HuH-7 (cell line): ENCODE measurements at regions not wholly inside any gene's neighbourhood (a gene's known extent, or its start where the extent isn't known, plus 50 kb on each side); places are given as distances from the start of the nearest gene placed in this dataset.
"Not testable (repeated sequence)": the region's sequence is repeated elsewhere in the genome, so short reads cannot be mapped to it uniquely, and the experiment has no call there.

Source experiments
- DNase-seq: peaks from one replicate; pipeline ENCODE4 v3.0.0; 2011; ENCODE audit warnings: low spot score

DNA sequence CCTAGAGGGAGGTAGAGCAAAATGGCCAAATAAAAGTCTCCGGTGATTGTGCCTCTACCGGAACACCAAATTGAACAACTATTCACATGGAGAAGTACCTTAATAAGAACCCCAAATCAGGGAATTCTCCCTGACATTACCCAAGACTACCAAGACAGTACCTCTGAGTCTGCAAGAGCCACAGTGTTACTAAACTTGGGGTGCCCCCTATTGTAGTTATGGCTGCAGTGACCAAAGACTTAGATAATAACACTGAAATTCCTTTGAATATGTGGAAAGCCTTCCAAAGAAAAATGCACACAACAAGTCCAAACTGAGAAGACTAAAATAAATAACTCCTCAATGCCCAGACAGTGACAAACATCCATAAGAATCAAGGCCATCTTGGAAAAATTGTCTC, 682.9 kb upstream of the LRRTM1 start:
- DNase-seq = no peak

DNA sequence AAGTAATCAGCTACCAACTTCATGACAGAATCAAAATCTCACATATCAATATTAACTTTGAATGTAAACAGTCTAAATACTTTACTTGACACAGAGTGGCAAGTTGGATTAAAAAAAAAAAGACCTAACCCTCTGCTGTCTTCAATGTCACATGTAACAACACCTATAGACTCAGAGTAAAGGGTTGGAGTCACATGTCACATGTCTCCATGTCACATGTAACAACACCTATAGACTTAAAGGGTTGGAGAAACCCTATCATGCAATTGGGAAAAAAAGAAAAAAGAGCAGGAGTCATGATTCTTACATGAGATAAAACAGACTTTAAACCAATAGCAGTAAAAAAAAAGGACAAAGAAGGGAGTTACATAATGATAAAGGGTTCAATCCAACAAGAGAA, 665.3 kb upstream of the LRRTM1 start:
- no peak for DNase-seq

DNA sequence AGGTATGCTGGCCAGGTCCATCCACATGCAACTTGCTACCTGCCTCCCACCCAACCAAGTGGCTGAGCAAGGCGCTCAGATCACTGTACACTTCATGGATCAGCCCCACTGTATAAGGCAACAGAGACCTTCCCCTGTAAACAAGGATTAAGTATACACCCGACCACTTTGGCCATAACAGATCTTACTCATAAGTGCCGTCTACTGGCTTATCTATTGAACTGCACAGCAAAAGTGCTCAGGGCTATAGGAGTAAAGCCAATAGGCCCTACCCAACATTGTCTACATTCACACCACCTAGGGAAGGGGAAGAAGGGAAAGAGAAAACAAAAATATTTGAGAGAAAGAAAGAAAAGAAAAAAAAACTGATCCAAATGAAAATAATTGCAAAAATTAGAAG, 663.9 kb upstream of the LRRTM1 start:
- no peak for DNase-seq

DNA sequence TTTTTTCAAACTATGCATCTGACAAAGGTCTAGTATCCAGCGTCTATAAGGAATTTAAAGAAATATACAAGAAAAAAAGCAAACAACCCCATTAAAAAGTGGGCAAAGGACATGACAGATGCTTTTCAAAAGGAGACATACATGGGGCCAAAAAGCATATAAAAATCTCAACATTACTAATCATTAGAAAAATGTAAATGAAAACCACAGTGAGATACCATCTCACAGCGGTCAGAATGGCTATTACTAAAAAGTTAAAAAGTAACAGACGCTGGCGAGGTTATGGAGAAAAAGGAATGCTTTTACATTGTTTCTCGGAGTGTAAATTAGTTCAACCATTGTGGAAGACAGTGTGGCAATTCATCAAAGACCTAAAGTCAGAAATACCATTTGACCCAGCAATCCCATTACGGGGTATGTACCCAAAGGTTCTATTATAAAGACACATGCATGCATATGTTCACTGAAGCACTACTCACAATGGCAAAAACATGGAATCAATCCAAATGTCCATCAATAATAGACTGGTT, 643.1 kb upstream of the LRRTM1 start:
- no peak for DNase-seq

DNA sequence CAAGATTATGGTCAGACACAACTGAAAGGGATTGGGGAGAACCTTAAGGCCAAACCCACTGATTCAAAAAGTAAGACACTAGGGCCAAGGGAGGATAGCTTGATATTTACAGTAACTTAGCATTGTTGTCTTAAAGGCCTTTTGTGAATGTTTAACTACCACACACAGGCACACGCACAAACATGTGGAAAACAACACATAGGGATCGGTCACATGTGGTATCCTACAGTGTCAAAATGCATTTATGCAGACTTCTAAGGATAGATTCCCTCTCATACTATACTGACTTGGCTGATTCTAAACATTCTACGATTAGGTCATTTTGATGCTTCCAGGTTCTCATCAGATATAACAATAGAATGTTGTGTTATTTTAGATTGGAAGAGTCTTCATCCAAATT, 638.9 kb upstream of the LRRTM1 start:
- DNase-seq = no peak

DNA sequence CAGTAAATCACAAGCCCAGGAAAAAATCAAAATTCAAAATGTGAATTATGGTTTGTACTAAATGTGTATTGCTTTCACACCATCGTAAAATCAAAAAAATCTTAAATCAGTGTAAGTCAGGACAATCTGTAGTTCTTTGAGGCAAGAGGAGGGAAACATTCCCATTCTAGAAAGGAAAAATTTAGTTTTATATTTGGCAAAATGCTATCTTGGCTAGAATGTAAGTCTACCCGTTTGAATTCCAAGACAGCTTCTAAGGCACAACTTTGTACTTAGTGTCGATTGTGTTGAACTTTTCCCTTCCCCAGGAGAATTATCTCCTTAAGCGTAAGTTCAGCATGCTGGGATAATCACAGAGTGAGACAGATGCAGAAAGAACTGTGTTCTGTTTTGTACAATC, 638.2 kb upstream of the LRRTM1 start:
- DNase-seq = no peak

DNA sequence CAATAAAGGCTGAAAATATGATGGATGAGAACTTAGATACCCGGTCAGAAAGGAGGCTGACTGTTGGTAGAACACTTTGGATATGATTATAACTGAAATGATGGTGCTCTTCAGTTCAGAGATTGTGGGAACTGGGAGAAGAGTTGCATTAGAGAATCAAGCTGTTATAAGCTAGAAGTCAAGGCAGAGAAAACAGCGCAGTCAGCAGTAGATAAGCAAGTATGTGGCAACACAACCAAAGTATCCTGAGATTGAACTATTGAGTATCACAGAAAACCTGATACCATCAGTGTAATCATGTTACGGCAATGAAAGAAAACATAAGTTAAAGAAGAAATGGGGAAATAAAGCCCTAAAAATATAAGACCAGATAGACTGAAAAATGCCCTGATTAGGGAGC, 633.9 kb upstream of the LRRTM1 start:
- DNase-seq = no peak

DNA sequence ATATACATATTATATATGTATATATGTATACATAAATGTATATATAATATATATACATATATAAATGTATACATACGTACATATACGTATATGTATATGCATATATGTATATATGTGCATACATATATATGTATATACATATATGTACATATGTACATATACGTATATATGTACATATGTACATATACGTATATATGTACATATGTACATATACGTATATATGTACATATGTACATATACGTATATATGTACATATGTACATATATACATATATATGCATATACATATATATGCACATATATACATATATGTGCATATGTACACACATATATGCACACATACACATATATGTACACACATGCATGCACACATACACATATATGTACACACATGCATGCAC, 627.3 kb upstream of the LRRTM1 start:
- DNase-seq = not testable (repeated sequence)

DNA sequence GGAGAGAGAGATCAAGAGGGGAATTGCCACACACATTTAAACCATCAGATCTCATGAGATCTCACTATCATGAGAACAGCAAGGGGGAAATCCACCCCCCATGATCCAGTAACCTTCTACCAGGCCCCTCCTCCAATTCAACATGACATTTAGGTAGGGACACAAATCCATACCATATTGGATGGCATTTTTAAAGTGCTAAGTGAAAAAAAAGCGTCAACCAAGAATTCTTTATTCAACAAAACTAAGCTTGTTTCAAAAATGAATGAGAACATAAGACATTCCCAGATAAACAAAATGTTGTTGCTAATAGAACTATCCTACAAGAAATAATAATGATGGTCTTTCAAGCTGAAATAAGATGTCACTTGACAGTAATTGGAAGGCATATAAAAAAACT, 626.2 kb upstream of the LRRTM1 start:
- no peak for DNase-seq

DNA sequence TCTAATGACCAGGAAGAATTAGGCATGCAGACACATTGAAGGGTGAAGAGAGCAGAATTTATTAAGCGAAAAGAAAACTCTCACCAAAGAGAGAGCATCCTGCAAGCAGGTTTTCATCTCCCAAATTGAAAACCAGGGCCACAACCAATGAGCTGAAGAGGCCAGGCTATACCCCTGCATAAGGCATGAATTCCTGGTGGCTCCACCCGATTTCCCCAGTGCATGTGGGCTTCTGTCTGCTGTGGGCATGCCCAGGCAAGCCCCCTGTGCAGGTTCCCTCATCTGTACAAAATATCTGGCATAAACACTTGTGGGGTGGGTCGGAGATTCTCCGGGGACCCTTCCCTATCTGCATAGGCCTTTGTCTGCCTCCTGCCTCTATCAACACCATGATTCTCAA, 621.6 kb upstream of the LRRTM1 start:
- DNase-seq = no peak

DNA sequence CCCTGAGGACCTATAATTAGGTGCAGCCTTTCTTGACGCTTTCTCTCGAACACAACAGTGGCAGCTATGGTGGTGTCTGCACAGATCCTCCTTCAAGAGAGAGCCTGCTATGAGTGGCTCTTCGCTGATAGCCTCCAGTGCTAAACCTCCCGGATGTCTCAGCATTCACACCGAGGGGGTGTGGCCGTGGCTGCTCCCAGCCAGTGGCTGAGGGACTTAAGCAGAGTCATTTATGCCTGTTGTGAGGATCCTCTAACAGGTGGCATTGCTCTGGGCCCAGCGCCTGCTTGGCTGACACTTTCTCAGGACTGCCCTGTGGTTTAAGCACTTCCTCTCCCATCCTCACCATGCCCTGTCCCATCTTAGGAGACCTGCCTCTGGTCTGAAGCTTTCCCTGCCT, 592.0 kb upstream of the LRRTM1 start:
- DNase-seq = no peak

DNA sequence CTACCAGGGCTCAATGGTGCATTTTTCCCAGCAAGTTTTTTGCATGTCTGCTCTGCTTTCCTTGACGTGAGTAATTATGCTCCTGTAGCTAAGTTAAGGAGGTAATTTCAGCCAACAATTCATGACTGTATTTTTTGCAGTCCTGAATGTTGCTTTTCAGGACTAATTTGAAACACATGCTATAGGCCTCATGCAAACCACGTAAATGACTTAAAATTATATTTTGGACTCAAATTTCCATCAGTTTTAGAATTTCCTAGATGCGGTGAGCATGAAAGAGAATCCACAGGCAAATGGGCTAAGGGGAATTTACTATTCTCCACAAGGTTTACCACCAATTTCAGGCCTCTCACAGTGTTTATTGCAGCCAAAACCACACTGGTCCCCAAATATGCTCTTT, 589.9 kb upstream of the LRRTM1 start:
- no peak for DNase-seq

DNA sequence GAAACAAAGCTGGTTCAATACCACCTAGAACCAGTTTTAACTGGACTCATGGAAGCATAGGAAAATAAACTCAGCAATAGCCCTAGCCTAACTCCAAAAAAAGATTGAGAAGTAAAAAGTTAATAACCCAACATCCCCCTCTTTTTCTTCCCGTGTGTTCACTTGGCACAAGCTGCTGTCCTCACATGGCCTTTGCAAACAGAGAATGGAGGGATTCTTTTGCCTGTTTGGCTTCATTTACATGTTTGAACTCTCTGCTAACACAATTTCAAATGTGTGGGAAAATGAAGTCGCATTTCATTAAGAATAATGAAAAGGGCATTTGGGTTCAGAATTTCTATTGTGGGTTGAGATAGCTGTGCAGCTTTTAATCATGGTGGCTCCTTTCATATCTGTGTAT, 589.2 kb upstream of the LRRTM1 start:
- no peak for DNase-seq

DNA sequence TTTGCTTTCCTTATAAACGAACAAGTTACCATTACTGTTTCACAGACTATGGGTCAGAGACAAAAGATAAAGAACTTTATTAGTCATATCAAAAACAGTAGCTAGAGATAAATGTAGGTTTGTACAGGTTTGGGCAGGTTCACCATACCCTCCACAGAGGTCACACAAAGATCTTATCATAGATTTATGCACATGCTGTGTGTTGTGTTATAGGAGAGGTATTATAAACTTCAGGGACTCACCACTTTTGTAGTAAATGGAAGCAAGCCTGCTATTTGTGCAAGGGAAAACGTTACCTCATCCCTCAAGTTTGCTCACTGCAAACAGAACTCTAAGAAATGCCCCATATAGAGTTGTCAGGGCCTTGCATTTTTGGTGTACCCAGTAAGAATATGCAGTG, 584.5 kb upstream of the LRRTM1 start:
- DNase-seq = no peak

DNA sequence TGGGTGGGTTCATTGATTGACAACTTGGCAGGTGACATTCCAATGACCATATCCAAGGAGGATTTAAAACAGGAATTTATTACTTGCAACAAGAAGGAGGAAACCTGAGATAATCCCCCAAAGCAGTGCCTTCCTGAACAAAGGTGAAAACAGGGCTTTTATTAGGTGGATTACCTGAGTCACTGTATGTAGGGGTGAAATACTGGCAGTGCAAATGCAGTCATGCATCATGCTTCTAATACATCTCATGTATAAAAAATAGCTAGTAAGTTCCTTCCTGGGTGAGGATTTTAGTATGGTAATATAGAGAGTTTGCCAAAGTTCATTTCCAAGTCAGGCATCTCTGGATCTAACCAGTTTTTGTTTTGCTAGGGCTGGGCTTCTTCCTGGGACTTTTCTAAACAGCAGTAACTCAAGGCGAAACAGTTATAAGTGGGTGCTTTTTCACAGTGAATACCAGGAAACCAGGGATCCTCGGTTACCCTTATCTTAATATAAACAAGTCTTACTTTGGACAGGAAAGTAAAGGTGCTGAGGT, 583.4 kb upstream of the LRRTM1 start:
- no peak for DNase-seq

DNA sequence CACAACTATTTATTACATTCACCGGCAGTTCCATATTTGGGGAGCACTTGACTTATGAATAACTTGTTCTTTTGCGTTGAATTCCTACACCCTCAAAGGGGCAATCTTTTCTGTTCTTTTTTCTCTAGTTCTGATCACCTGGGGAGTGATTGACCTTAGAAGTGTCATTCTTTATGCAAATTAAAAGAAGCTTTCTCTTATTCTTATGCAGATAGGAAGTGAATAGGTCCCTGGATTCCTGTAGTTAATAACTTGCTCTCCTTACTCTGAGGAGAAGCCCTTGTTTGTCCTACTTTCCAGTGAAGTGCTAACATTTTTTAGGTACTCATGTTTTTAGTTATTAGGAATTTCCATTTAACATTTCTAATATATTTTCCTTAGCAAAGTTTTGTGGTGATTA, 569.8 kb upstream of the LRRTM1 start:
- DNase-seq = no peak

DNA sequence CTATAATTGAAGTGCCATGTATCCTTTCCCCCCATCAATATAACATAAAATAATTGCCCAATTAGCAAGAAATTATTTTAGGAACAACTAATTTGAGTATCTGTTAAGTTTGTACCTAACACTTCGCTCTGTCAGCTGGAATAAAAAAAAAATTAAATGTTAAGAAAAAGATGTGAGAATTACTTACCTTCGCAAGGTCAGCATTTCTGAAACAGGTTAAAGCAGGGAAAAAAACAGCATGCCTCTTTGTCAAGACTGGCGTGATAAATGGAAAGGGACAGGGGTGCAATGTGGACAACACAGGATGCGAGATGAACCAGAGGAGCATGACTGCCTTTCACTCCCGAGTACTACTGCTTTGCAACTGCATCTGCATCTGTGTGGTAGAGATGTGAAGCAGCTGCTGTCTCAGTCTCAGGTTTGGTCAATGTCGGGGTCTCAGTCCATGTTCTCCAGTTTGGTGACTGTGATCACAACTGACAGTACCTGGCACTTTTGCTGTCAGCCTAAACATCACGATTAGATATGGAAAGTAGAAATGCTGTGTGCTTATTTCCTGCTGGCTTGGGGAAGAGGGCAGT, 565.4 kb upstream of the LRRTM1 start:
- no peak for DNase-seq

DNA sequence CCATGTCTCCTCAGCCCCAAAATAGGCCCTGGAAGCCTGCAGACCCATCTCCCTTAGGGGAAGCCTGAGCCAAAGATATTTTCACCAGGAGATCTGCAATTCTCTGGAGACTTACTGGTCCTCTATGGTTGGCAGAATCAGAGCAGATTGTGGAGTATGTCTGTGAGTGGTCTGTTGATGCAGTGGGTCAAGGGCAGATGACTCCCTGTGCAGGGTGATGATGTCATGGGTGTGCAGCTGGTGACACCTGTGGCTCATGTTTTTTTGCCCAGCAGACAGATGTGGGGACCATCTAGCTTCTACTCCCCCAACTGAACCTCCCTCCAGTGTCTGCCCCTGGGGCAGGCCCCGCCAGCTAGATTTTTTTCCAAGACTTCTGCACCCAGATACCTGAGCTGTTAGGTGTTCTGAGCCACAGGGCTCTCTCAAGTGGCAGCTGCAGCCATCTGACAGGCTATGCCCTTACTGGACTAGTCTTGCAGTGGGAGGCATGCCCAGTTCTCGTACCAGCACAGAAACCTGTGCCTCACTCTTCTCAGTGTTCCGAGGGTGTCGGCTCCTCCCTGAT, 558.7 kb upstream of the LRRTM1 start:
- DNase-seq = no peak

DNA sequence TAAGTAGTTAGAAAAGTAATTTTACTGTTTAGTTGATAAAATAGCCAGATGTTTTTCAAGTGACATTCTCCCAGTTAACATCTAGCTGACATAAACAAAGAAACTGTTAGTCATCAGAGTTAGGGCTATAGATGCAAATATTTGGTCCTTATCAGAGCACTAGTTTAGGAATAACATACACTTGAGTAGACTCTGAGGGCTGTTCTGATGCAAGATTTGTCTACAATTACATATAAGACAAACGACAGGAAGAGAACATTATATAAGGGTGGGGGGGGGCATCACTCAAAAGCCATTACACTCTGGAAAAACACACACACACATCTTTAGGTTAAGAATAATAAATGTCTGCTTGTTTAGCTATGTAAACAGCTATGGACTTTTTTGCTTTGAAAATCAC, 554.4 kb upstream of the LRRTM1 start:
- DNase-seq = no peak

DNA sequence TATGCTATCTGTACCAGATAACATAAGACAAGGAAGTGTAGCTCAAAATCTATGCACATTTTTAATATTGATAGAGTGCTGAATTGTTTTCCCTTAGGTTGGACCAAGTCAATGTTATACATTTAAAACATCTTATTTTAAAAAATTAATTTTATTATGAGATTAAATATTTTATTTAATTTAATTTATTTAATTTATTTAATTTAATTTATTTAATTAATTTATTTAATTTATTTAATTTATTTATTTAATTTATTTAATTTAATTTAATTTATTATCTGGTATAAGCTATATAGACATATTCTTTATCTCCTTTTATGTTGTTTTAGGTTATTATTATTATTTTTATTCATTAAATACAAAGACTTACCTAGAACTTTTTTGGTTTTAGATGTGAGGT, 551.7 kb upstream of the LRRTM1 start:
- DNase-seq = no peak

DNA sequence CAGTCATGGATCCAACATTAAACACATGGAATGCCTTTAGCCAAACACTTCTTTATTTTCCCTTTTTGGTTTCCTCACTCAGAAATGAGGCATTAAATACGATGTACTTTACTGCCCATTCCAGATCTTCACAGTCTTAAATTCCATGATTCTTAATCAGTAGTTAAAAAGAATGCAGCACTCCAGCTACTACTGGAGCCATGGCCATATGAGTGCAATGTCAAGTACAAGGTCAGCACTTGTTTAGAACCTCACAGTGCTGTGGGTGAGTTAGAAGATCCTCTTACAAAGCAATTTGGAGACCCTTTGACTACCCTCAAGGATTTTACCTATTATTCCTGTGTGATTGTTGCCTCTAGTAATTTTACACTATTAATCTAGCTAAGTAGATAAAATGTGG, 550.3 kb upstream of the LRRTM1 start:
- DNase-seq = no peak

DNA sequence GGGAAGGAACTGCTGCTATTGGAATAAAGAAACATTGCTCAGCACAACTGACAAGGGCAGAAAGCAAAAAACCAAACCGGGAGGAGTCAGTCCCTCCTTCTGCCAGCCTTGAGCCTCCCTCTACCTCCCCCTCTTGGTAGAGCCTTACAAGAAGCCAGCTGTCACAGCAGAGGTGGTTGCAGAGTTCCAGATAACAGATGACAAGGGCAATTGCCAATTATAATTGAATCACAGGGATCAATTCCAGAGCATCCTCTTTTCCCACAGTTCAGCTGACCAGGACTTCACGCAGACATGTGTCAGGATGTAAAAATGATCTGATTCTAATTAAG, 548.2 kb upstream of the LRRTM1 start:
- DNase-seq = no peak

DNA sequence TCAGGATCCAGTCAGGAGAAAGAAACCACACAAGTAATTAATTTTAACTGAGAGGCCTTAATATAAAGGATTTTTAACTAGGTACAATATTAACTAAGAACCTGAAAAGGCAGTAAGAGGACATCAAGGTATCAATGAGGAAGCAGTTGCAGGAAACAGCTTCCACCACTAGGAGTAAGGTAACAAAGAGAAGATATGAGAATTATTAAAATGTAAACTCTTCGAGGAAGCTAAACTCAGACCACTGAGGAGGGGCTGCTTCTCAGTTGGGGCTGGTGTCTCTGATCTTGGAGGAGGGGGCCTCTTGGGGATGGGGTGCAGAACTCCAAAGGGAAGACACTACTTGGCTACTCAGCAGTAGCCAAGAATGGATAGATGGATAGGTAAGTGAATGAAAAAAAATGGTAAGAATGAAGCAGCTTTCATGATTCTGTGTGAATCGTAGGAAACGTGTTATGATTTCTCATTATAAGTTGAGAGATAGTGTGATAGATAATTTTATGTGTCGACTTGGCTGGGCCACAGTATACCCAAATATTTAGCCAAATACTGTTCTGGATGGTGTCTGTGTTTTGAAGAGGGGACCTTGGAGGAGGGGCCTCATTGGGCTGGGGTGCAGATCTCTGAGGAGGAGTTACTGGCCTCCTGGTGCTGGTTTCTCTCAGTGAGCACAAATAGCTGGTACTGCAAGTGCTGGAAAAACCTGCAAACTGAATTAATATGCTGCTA, 547.7 kb upstream of the LRRTM1 start:
- no peak for DNase-seq

DNA sequence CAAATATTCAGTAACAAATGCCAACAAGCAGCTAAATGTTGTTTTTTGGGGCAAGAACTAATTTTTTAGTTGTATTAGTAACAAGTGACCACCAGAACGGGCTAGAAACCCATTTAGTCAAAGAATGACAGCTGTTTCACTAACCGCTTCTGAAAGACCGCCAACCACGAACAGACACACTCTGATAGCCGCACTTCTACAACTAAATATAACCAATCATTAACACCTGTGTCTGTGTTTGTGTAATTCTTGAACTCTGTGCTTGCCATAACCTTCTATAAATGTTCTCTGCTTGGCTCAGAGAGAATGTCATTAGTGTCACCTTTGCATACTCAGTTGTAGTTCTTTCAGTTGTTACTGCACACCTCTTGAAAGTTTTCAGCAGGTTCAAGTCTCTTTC, 526.3 kb upstream of the LRRTM1 start:
- DNase-seq = no peak
